Spleen (tissue), 7 donors: ENCODE measurements at regions not wholly inside any gene's neighbourhood (a gene's known extent, or its start where the extent isn't known, plus 50 kb on each side); places are given as distances from the start of the nearest gene placed in this dataset.

Experiments used
- CTCF ChIP-seq, 11 experiments: fragments of 200-600 bp in 7 of 11; fragments of 450-650 bp in 4 of 11; sonication (generic) in 4 of 11; IDR thresholded peaks in 8 of 11; conservative IDR thresholded peaks in 3 of 11; 1 replicate in 7 of 11; 2 replicates in 4 of 11; pipeline versions ENCODE4 v1.4.0 to v1.8.0; 2016 to 2021; ENCODE audit warnings: antibody characterized with exemption in 11 of 11, inconsistent platforms in 4 of 11, mild to moderate bottlenecking in 1 of 11
- POLR2A ChIP-seq, 3 donors: fragments of 450-650 bp; IDR thresholded peaks; one replicate each; pipeline ENCODE4 v1.5.1; 2017; ENCODE audit warnings: antibody characterized with exemption in 3 of 3, mild to moderate bottlenecking in 1 of 3
- donor health status: DM: no; HTN: no; CAD: no; lungs with moderate emphysema.
- donor health status: DM: no; HTN: no; CAD: no.
- donor health status: DM: no; HTN: no; CAD: no.

- TF ChIP-seq CTCF (IDR thresholded peaks at IDR 0.05 in 8 of 11, conservative IDR thresholded peaks at IDR 0.05 in 3 of 11) (no peak), POLR2A (IDR thresholded peaks at IDR 0.05) (no peak)
Observed at GRCh38 chr18:73288813-73289212, 421.0 kb upstream of the NETO1 start.
